NOMO-1 treated with DMSO at 0.1 percent for 48 hours (cell line): ENCODE measurements at regions not wholly inside any gene's neighbourhood (a gene's known extent, or its start where the extent isn't known, plus 50 kb on each side); places are given as distances from the start of the nearest gene placed in this dataset.
"Not testable (repeated sequence)": the region's sequence is repeated elsewhere in the genome, so short reads cannot be mapped to it uniquely, and the experiment has no call there.

Experiments
- DNase-seq: peaks from one replicate; lab custom pipeline; 2025; ENCODE audit not compliant: unreplicated experiment; lab: John Stamatoyannopoulos, UW

- DNase-seq, result peak; percentile 65
Measured at GRCh38 chr16:22572331-22573224, 61.9 kb downstream of the NPIPB5 start.

GRCh38 chr16:22573225-22573530, 62.5 kb downstream of the NPIPB5 start:
- DNase-seq, result not testable (repeated sequence)

GRCh38 chr16:22576506-22576905, 65.8 kb downstream of the NPIPB5 start:
- DNase-seq, result not testable (repeated sequence)

- DNase-seq, result not testable (repeated sequence)
Measured at GRCh38 chr16:22583195-22583594, 72.5 kb downstream of the NPIPB5 start.

DNA sequence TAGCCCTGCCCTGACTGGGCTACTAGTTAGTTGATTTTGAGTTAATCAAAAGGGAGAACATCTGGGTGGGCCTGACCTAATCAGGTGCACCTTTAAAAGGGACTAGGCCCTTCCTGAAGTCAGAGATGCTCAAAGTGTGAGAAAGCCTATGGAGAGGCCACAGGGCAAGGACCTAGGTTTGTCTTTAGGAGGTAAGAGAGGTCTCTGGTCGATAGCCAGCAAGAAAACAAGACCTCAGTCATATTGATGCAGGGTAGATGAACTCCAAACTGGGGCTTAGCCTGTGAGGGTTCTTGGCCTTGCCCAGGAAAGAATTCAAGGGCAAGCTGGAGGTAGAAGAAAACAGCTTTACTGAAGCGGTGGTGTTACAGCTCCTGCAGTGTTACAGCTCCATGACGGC, 73.8 kb downstream of the NPIPB5 start:
- not testable (repeated sequence) for DNase-seq

DNA sequence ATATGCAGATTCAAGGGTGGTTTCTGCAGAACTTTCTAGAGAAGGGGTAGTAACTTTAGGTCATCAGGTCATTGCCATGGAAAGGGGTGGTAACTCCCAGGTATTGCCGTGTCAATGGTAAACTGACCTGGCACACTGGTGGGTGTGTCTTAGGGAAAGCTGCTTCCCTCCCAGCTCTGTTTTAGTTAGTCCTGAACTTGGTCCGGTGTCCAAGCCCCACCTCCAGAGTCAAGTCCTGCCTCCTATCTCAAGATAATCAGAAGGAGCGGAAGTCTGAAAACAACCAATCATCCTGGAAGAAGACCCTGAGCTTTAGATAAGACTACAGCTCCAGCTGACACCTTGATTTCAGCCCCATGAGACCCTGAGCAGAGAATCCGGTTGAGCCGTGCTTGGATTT, 74.2 kb downstream of the NPIPB5 start:
- not testable (repeated sequence) for DNase-seq

GRCh38 chr16:22585431-22585830, 74.7 kb downstream of the NPIPB5 start:
- DNase-seq, result not testable (repeated sequence)

DNA sequence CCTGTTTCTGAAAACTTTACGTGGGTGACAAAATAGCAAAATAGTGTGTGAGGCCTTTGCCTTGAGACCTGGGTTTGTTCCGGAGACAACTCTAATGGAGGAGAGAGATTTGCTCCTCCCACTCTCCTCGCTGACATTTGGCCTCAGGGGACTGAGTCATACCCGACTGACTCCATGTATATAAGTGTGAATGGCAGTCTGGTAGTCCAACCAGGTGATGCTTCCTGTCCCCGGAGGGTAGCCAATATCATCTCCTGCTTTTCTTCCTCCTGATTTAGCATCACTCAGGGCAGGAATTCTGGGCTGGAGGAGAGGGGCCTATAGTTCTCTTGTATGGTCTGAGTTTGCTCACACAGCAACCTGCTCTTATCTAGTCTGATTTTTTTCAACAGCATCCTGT, 76.0 kb downstream of the NPIPB5 start:
- DNase-seq, result not testable (repeated sequence)

GRCh38 chr16:22589757-22590156, 79.1 kb downstream of the NPIPB5 start:
- not testable (repeated sequence) for DNase-seq

- not testable (repeated sequence) for DNase-seq
Measured at GRCh38 chr16:22596445-22597045, 85.9 kb downstream of the NPIPB5 start.

GRCh38 chr16:22603744-22604143, 93.1 kb downstream of the NPIPB5 start:
- not testable (repeated sequence) for DNase-seq

- DNase-seq, result not testable (repeated sequence)
Measured at GRCh38 chr16:22606619-22607018, 95.9 kb downstream of the NPIPB5 start.

GRCh38 chr16:22609798-22610197, 99.1 kb downstream of the NPIPB5 start:
- DNase-seq, result not testable (repeated sequence)

- not testable (repeated sequence) for DNase-seq
Measured at GRCh38 chr16:22611128-22611527, 100.4 kb downstream of the NPIPB5 start.

GRCh38 chr16:22614271-22614947, 103.7 kb downstream of the NPIPB5 start:
- DNase-seq, result no peak

DNA sequence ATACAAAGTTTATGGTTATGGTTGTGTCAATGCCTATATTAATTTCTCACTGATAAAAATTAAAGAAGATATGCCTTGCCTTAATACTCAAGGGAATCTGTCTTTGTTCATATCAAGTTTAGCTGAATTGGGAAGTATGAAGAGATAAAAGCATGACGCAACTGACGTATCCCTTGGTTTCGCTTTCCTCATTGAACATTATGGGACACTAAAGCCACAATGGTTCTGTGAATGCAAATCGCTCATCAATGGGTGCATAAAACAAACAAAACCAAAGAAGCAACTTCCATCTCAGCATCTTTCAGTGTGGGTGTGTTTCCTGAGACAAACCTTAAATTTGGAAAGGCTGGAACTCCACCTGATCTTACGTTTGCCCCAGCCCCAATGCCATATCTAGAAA, 108.2 kb downstream of the NPIPB5 start:
- peak; percentile 1 for DNase-seq

GRCh38 chr16:22621586-22622155, 111.0 kb downstream of the NPIPB5 start:
- no peak for DNase-seq

- no peak for DNase-seq
Measured at GRCh38 chr16:22622703-22623102, 112.0 kb downstream of the NPIPB5 start.

- DNase-seq, result no peak
Measured at GRCh38 chr16:22623351-22623781, 112.7 kb downstream of the NPIPB5 start.

- no peak for DNase-seq
Measured at GRCh38 chr16:22624038-22624799, 113.5 kb downstream of the NPIPB5 start.
